Mammary epithelial cell (primary cell): ENCODE measurements at regions not wholly inside any gene's neighbourhood (a gene's known extent, or its start where the extent isn't known, plus 50 kb on each side); places are given as distances from the start of the nearest gene placed in this dataset.

ENCODE experiments used
- CTCF ChIP-seq, 2 donors: IDR thresholded peaks in 1 of 2; conservative IDR thresholded peaks in 1 of 2; 2 replicates each; pipeline ENCODE4 v1.5.1; 2011 to 2012; ENCODE audit warnings: inconsistent platforms in 2 of 2, low read length in 2 of 2, mild to moderate bottlenecking in 2 of 2, control low read depth in 1 of 2, low read depth in 1 of 2; ENCODE audit not compliant: insufficient read depth in 1 of 2; ENCODE audit errors: extremely low read depth in 1 of 2
- EZH2 ChIP-seq: IDR thresholded peaks from 2 replicates; pipeline ENCODE4 v1.6.1; 2012; ENCODE audit warnings: low read length, inconsistent platforms, borderline replicate concordance

- TF ChIP-seq CTCF (conservative IDR thresholded peaks at IDR 0.05 in 1 of 2, IDR thresholded peaks at IDR 0.05 in 1 of 2; ENCODE audit: extremely low read depth in 1 of 2, insufficient read depth in 1 of 2, low read depth in 1 of 2, low read length in 2 of 2), result no peak
- no peak for TF ChIP-seq EZH2
These were observed 454.9 kb downstream of the ADRA2A start for GRCh38 chr10:111531690-111532089.
